ENCODE measurements at regions not wholly inside any gene's neighbourhood (a gene's known extent, or its start where the extent isn't known, plus 50 kb on each side); places are given as distances from the start of the nearest gene placed in this dataset.

DNA sequence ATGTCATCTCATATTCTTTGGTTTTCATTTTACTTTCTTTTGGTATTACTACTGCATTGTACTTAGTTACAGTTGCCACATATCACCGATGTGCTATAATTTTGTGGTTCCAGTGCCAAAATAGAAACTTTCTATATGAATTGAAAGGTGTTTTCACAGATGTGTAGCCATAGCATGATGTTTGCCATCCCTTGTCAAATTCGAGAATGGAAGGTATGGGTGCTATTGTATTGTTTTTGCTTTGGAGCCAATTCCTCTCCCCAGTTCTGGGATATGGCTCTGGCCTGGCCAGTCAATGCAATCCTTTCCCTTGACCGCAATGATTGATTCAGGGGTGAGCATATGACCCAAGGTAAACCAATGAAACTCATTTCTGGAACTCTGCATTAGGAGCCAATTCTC is 86.2 kb upstream of the RPS6KA3 start:
- no peak for TF ChIP-seq EZH2 (IDR thresholded peaks at IDR 0.05; ENCODE audit: borderline replicate concordance, low read length)
- TF ChIP-seq, protein P1, sequence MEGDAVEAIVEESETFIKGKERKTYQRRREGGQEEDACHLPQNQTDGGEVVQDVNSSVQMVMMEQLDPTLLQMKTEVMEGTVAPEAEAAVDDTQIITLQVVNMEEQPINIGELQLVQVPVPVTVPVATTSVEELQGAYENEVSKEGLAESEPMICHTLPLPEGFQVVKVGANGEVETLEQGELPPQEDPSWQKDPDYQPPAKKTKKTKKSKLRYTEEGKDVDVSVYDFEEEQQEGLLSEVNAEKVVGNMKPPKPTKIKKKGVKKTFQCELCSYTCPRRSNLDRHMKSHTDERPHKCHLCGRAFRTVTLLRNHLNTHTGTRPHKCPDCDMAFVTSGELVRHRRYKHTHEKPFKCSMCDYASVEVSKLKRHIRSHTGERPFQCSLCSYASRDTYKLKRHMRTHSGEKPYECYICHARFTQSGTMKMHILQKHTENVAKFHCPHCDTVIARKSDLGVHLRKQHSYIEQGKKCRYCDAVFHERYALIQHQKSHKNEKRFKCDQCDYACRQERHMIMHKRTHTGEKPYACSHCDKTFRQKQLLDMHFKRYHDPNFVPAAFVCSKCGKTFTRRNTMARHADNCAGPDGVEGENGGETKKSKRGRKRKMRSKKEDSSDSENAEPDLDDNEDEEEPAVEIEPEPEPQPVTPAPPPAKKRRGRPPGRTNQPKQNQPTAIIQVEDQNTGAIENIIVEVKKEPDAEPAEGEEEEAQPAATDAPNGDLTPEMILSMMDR (conservative IDR thresholded peaks at IDR 0.05 in 1 of 2, IDR thresholded peaks at IDR 0.05 in 1 of 2; ENCODE audit: extremely low read depth in 1 of 2, insufficient read depth in 1 of 2, low read depth in 1 of 2, low read length in 2 of 2): no peak

Measured in mammary epithelial cell (primary cell).